Esophagus squamous epithelium (tissue), 4 donors: ENCODE measurements at regions not wholly inside any gene's neighbourhood (a gene's known extent, or its start where the extent isn't known, plus 50 kb on each side); places are given as distances from the start of the nearest gene placed in this dataset.

Source experiments
- POLR2A ChIP-seq, 4 donors: fragments of 450-650 bp; IDR thresholded peaks; one replicate each; pipeline ENCODE4 v1.6.1; 2017; ENCODE audit warnings: antibody characterized with exemption in 4 of 4, mild to moderate bottlenecking in 4 of 4, moderate library complexity in 3 of 4
- TF ChIP-seq, protein P1 (sequence below), 6 experiments: fragments of 450-650 bp in 4 of 6; fragments of 200-600 bp in 2 of 6; sonication (generic) in 2 of 6; IDR thresholded peaks; one replicate each; pipeline ENCODE4 v1.5.1; 2016 to 2019; ENCODE audit warnings: antibody characterized with exemption in 6 of 6, mild to moderate bottlenecking in 4 of 6, moderate library complexity in 4 of 6

DNA sequence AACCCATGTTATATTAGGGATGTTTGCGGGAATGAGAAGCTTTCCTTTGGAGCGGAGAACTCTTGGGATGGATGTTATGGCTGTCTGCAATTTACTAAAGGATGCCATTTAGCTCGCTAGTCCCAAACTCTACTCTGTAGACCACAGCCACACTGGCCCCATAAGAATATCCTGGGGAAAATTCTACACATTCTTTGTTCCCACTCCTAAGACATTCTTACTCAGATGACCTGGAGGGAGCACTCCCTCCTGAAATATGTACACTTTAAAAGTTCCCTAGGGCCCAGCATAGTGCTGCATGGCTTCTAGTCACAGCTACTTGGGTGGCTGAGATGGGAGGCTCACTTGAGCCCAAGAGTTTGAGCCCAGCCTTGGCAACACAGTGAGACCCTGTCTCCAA is 288.7 kb upstream of the RORA start:
- no peak for TF ChIP-seq POLR2A (IDR thresholded peaks at IDR 0.05)
- TF ChIP-seq, protein P1, sequence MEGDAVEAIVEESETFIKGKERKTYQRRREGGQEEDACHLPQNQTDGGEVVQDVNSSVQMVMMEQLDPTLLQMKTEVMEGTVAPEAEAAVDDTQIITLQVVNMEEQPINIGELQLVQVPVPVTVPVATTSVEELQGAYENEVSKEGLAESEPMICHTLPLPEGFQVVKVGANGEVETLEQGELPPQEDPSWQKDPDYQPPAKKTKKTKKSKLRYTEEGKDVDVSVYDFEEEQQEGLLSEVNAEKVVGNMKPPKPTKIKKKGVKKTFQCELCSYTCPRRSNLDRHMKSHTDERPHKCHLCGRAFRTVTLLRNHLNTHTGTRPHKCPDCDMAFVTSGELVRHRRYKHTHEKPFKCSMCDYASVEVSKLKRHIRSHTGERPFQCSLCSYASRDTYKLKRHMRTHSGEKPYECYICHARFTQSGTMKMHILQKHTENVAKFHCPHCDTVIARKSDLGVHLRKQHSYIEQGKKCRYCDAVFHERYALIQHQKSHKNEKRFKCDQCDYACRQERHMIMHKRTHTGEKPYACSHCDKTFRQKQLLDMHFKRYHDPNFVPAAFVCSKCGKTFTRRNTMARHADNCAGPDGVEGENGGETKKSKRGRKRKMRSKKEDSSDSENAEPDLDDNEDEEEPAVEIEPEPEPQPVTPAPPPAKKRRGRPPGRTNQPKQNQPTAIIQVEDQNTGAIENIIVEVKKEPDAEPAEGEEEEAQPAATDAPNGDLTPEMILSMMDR (IDR thresholded peaks at IDR 0.05) = no peak
